IMR-90 (cell line): ENCODE measurements at regions not wholly inside any gene's neighbourhood (a gene's known extent, or its start where the extent isn't known, plus 50 kb on each side); places are given as distances from the start of the nearest gene placed in this dataset.

ENCODE experiments used
- ATAC-seq: fragments of 200-7000 bp; cut with Tn5 transposase; 2 replicates; pipeline ENCODE4 v1.9.1; 2020; ENCODE audit warnings: low read depth, mild to moderate bottlenecking, moderate library complexity
- BruUV-seq: library from RNA; stranded (reverse); fragments of 400-500 nt; replicated peaks from 2 replicates; lab custom pipeline; 2021; lab: Mats Ljungman, UMichigan
- CTCF ChIA-PET: fragments of 300-600 bp; formaldehyde crosslinking; extraction: SDS; loops from one replicate; lab custom pipeline; 2021; ENCODE audit warnings: antibody characterized with exemption; lab: Yijun Ruan, JAX
- POLR2A ChIA-PET: fragments of 300-600 bp; sonication (Branson Sonifier 250); formaldehyde crosslinking; loops from one replicate; lab custom pipeline; 2022; ENCODE audit warnings: antibody characterized with exemption; ENCODE audit not compliant: unreplicated experiment; lab: Charles Lee
- DNase-seq: peaks from one replicate; pipeline ENCODE4 v3.0.0; 2013
- H2AFZ ChIP-seq: replicated peaks from 2 replicates; pipeline ENCODE3; 2013; ENCODE audit warnings: low read length, mild to moderate bottlenecking; ENCODE audit not compliant: poor library complexity
- H2AK5ac ChIP-seq: 2 replicates; pipeline ENCODE4 v1.6.1; 2013; ENCODE audit warnings: low read depth, low read length, inconsistent platforms
- H2AK9ac ChIP-seq: replicated peaks from 2 replicates; pipeline ENCODE3; 2013; ENCODE audit warnings: mild to moderate bottlenecking, low read depth, low read length, moderate library complexity; ENCODE audit not compliant: poor library complexity
- H2BK120ac ChIP-seq: 2 replicates; pipeline ENCODE4 v1.6.1; 2013; ENCODE audit warnings: low read depth, low read length, inconsistent platforms
- H2BK15ac ChIP-seq: 3 replicates; pipeline ENCODE4 v1.6.1; 2013; ENCODE audit warnings: low read depth, low read length, inconsistent platforms
- H2BK20ac ChIP-seq: 2 replicates; pipeline ENCODE4 v1.6.1; 2013; ENCODE audit warnings: low read depth, mild to moderate bottlenecking, inconsistent platforms, low read length, moderate library complexity
- H2BK5ac ChIP-seq: 2 replicates; pipeline ENCODE4 v1.6.1; 2013; ENCODE audit warnings: mild to moderate bottlenecking, low read depth, low read length, inconsistent platforms; ENCODE audit not compliant: poor library complexity, severe bottlenecking
- H3K14ac ChIP-seq: replicated peaks from 2 replicates; pipeline ENCODE4 v1.6.1; 2013; ENCODE audit warnings: low read depth, low read length, inconsistent platforms
- H3K18ac ChIP-seq: 2 replicates; pipeline ENCODE4 v1.6.1; 2013; ENCODE audit warnings: low read depth, low read length, control low read depth
- H3K23ac ChIP-seq: 2 replicates; pipeline ENCODE4 v1.6.1; 2013; ENCODE audit warnings: low read depth, low read length, inconsistent platforms
- H3K27ac ChIP-seq: 2 replicates; pipeline ENCODE4 v1.5.1; 2013; ENCODE audit warnings: mild to moderate bottlenecking, control low read depth, low read length; ENCODE audit not compliant: insufficient read depth
- H3K27me3 ChIP-seq: 2 replicates; pipeline ENCODE4 v1.6.1; 2013; ENCODE audit warnings: low read length; ENCODE audit not compliant: control insufficient read depth, insufficient read depth
- H3K36me3 ChIP-seq: 2 replicates; pipeline ENCODE4 v1.6.1; 2013; ENCODE audit warnings: low read length, mixed read lengths; ENCODE audit not compliant: control insufficient read depth, insufficient read depth
- H3K4ac ChIP-seq: 2 replicates; pipeline ENCODE4 v1.6.1; 2013; ENCODE audit warnings: low read depth, low read length, inconsistent platforms
- H3K4me1 ChIP-seq: 2 replicates; pipeline ENCODE4 v1.6.1; 2013; ENCODE audit warnings: low read length, mixed read lengths; ENCODE audit not compliant: control insufficient read depth, insufficient read depth
- H3K4me2 ChIP-seq: 2 replicates; pipeline ENCODE4 v1.6.1; 2013; ENCODE audit warnings: low read depth, mild to moderate bottlenecking, control low read depth, low read length, moderate library complexity
- H3K4me3 ChIP-seq: 2 replicates; pipeline ENCODE4 v1.5.1; 2013; ENCODE audit warnings: low read depth, mild to moderate bottlenecking, control low read depth, low read length, moderate library complexity; ENCODE audit not compliant: insufficient read depth
- H3K56ac ChIP-seq: 2 replicates; pipeline ENCODE4 v1.6.1; 2013; ENCODE audit warnings: low read length, inconsistent platforms; ENCODE audit not compliant: insufficient read depth; ENCODE audit errors: extremely low read depth
- H3K79me1 ChIP-seq, 2 experiments: 2 replicates each; pipeline ENCODE4 v1.6.1; 2013; ENCODE audit warnings: low read length in 2 of 2, inconsistent platforms in 1 of 2, low read depth in 1 of 2
- H3K9ac ChIP-seq: 2 replicates; pipeline ENCODE4 v1.6.1; 2013; ENCODE audit warnings: low read depth, low read length, control low read depth
- H3K9me1 ChIP-seq: 2 replicates; pipeline ENCODE4 v1.6.1; 2013; ENCODE audit warnings: low read length, inconsistent platforms; ENCODE audit not compliant: insufficient read depth
- H3K9me3 ChIP-seq: 2 replicates; pipeline ENCODE4 v1.6.1; 2013; ENCODE audit warnings: low read length; ENCODE audit not compliant: control insufficient read depth, insufficient read depth
- H4K20me1 ChIP-seq: 2 replicates; pipeline ENCODE4 v1.6.1; 2013; ENCODE audit warnings: low read length, inconsistent platforms; ENCODE audit not compliant: insufficient read depth
- H4K5ac ChIP-seq: 2 replicates; pipeline ENCODE4 v1.6.1; 2013; ENCODE audit warnings: mild to moderate bottlenecking, low read depth, low read length, control low read depth
- H4K8ac ChIP-seq, 2 experiments: 2 replicates each; pipeline ENCODE4 v1.6.1; 2013; ENCODE audit warnings: low read depth in 2 of 2, low read length in 2 of 2, control low read depth in 1 of 2, inconsistent platforms in 1 of 2
- H4K91ac ChIP-seq: 2 replicates; pipeline ENCODE4 v1.6.1; 2013; ENCODE audit warnings: low read depth, low read length, inconsistent platforms; ENCODE audit not compliant: insufficient read depth
- CEBPB ChIP-seq: IDR thresholded peaks from 2 replicates; pipeline ENCODE4 v1.6.1; 2012; ENCODE audit warnings: low read depth, low read length, improper control_type of control experiment
- CHD1 ChIP-seq: IDR thresholded peaks from 2 replicates; pipeline ENCODE4 v1.6.1; 2012; ENCODE audit warnings: low read depth, low read length, improper control_type of control experiment
- FOS ChIP-seq: fragments of 150-350 bp; IDR thresholded peaks from 2 replicates; pipeline ENCODE4 v1.6.1; 2016; ENCODE audit warnings: low read depth, low read length
- MAFK ChIP-seq: IDR thresholded peaks from 2 replicates; pipeline ENCODE4 v1.6.1; 2012; ENCODE audit warnings: low read depth, low read length, improper control_type of control experiment
- MAZ ChIP-seq: IDR thresholded peaks from 2 replicates; pipeline ENCODE4 v1.6.1; 2012; ENCODE audit warnings: low read depth, mild to moderate bottlenecking, low read length, improper control_type of control experiment, moderate library complexity, borderline replicate concordance
- MXI1 ChIP-seq: IDR thresholded peaks from 2 replicates; pipeline ENCODE4 v1.6.1; 2012; ENCODE audit warnings: low read depth, mild to moderate bottlenecking, low read length, moderate library complexity, borderline replicate concordance
- NFE2L2 ChIP-seq: fragments of 150-350 bp; IDR thresholded peaks from 2 replicates; pipeline ENCODE4 v1.6.1; 2016; ENCODE audit warnings: low read depth, mild to moderate bottlenecking, low read length
- POLR2A ChIP-seq: IDR thresholded peaks from 2 replicates; pipeline ENCODE4 v1.6.1; 2012; ENCODE audit warnings: mild to moderate bottlenecking, low read depth, low read length
- RAD21 ChIP-seq: IDR thresholded peaks from 2 replicates; pipeline ENCODE4 v1.6.1; 2012; ENCODE audit warnings: low read length, improper control_type of control experiment
- RCOR1 ChIP-seq: IDR thresholded peaks from 2 replicates; pipeline ENCODE4 v1.6.1; 2012; ENCODE audit warnings: mild to moderate bottlenecking, low read length, improper control_type of control experiment; ENCODE audit not compliant: insufficient replicate concordance
- SMC3 ChIP-seq: fragments of 150-350 bp; IDR thresholded peaks from 2 replicates; pipeline ENCODE4 v1.6.1; 2016; ENCODE audit warnings: low read depth, mild to moderate bottlenecking, antibody characterized with exemption, low read length, moderate library complexity
- WGBS, 2 experiments: methylation state at CpG; one replicate each; pipeline versions ENCODE4 v1.1.5 to v1.1.7; 2013; ENCODE audit warnings: missing lambda C conversion rate in 2 of 2; ENCODE audit not compliant: insufficient read length in 1 of 2; ENCODE audit errors: extremely low coverage in 2 of 2; 5-methylcytosine and 5-hydroxymethylcytosine counted together
- dilution Hi-C: fragments of 300-500 bp; cut with HindIII; formaldehyde crosslinking; loops from one replicate; pipeline ENCODE4 v1.14.3; 2018; ENCODE audit warnings: low sequenced_read_pairs; ENCODE audit not compliant: unreplicated experiment
- in situ Hi-C: fragments of 300-500 bp; cut with MboI; formaldehyde crosslinking; loops from 3 replicates; pipeline ENCODE4 v1.14.3; 2019; ENCODE audit warnings: low sequenced_read_pairs, inconsistent platforms, mixed read lengths
- intact Hi-C: fragments of 100-400 bp; cut with micrococcal nuclease; formaldehyde crosslinking; loops from 2 replicates; pipeline ENCODE4 v1.10.0; 2022
- TF ChIP-seq, protein P1 (sequence below): conservative IDR thresholded peaks from 2 replicates; pipeline ENCODE4 v1.5.1; 2012; ENCODE audit warnings: mild to moderate bottlenecking, low read depth, low read length, improper control_type of control experiment
- TF ChIP-seq, protein P2 (sequence below): fragments of 150-350 bp; IDR thresholded peaks from 2 replicates; pipeline ENCODE4 v1.6.1; 2016; ENCODE audit warnings: low read depth, mild to moderate bottlenecking, low read length, moderate library complexity, borderline replicate concordance
- TF ChIP-seq, protein P3 (sequence below): fragments of 150-350 bp; IDR thresholded peaks from 2 replicates; pipeline ENCODE4 v1.6.1; 2017; ENCODE audit warnings: mild to moderate bottlenecking, antibody characterized with exemption, low read length, low read depth

DNA sequence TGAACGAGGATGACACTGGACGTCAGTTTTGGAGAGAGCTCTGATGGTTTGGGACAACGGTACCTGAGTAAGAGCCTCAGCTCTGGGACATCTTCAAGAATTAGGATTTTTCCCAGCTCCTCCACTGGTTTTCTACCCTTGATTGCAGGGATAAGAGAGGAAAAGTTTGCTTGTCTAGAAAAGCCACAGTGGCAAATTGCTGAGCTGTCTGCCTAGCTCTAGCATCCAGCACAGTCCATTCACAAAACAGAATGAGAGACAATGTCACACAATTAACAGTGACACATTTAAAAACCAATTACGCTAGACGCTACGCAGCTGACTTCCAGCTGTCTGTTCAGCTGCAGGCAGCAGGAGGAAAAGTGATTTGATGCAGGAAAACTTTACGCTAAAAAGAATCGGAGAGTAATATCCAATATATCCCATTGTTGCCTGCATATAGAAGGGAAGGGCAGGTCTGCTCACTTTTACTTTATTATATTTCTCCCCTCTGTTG is 168.1 kb upstream of the PRICKLE1 start:
- Histone ChIP-seq H3K18ac (peak overlapping the region; percentile 69; the same call in 1 of the 2 replicates), H3K9me3 (no peaks in the 10 kb centered on the region), H3K4ac (peak overlapping the region; percentile 56), H3K9me1 (peaks cover 6% of the 10 kb centered on the region; the same call in 1 of the 2 replicates), H4K5ac (no peak overlapping the region), H3K36me3 (no peaks in the 10 kb centered on the region), H2BK20ac (peak overlapping the region; percentile 79), H3K56ac (no peak overlapping the region), H4K8ac (peak overlapping the region in 1 of 2 experiments; percentile 72; a peak in 2 of 4 replicates), H2BK15ac (peak overlapping the region; percentile 22; the same call in 2 of the 3 replicates), H2AK9ac (no peak overlapping the region), H4K20me1 (no peaks in the 10 kb centered on the region), H4K91ac (peak overlapping the region; percentile 69), H3K9ac (no peak overlapping the region), H3K4me1 (peaks cover 12% of the 10 kb centered on the region), H3K4me3 (no peak overlapping the region), H3K4me2 (no peak overlapping the region), H3K27ac (no peak overlapping the region), H2BK5ac (peak overlapping the region; percentile 23), H2BK120ac (peak overlapping the region; percentile 81), H3K79me1 (no peaks in the 10 kb centered on the region), H2AK5ac (peak overlapping the region; percentile 80), H3K14ac (peak overlapping the region; percentile 56), H2AFZ (no peak overlapping the region), H3K27me3 (no peaks in the 10 kb centered on the region), H3K23ac (peak overlapping the region; percentile 48; the same call in 1 of the 2 replicates)
- no TSS peak for BruUV-seq
- DNase-seq, result no peak
- dilution Hi-C loops, result no loop called here
- TF ChIP-seq, protein P1, sequence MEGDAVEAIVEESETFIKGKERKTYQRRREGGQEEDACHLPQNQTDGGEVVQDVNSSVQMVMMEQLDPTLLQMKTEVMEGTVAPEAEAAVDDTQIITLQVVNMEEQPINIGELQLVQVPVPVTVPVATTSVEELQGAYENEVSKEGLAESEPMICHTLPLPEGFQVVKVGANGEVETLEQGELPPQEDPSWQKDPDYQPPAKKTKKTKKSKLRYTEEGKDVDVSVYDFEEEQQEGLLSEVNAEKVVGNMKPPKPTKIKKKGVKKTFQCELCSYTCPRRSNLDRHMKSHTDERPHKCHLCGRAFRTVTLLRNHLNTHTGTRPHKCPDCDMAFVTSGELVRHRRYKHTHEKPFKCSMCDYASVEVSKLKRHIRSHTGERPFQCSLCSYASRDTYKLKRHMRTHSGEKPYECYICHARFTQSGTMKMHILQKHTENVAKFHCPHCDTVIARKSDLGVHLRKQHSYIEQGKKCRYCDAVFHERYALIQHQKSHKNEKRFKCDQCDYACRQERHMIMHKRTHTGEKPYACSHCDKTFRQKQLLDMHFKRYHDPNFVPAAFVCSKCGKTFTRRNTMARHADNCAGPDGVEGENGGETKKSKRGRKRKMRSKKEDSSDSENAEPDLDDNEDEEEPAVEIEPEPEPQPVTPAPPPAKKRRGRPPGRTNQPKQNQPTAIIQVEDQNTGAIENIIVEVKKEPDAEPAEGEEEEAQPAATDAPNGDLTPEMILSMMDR, result no peak
- TF ChIP-seq MAZ (no peak), CHD1 (no peak), NFE2L2 (no peak), MAFK (no peak), SMC3 (no peak), FOS (no peak), RAD21 (no peak), MXI1 (no peak), POLR2A (no peak), CEBPB (no peak), RCOR1 (no peak)
- TF ChIP-seq, protein P2, sequence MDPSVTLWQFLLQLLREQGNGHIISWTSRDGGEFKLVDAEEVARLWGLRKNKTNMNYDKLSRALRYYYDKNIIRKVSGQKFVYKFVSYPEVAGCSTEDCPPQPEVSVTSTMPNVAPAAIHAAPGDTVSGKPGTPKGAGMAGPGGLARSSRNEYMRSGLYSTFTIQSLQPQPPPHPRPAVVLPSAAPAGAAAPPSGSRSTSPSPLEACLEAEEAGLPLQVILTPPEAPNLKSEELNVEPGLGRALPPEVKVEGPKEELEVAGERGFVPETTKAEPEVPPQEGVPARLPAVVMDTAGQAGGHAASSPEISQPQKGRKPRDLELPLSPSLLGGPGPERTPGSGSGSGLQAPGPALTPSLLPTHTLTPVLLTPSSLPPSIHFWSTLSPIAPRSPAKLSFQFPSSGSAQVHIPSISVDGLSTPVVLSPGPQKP, result no peak
- TF ChIP-seq, protein P3, sequence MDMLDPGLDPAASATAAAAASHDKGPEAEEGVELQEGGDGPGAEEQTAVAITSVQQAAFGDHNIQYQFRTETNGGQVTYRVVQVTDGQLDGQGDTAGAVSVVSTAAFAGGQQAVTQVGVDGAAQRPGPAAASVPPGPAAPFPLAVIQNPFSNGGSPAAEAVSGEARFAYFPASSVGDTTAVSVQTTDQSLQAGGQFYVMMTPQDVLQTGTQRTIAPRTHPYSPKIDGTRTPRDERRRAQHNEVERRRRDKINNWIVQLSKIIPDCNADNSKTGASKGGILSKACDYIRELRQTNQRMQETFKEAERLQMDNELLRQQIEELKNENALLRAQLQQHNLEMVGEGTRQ, result no peak
- ATAC-seq, result no peak
- no CpG with 5 or more reads among the region's 8 CpGs for WGBS, 2 experiments
- in situ Hi-C loops, result no loop called here
- CTCF ChIA-PET, result no interaction called here
- intact Hi-C loops, result no loop called here
- POLR2A ChIA-PET, result no interaction called here
